HG03159 (cell line): ENCODE measurements at regions not wholly inside any gene's neighbourhood (a gene's known extent, or its start where the extent isn't known, plus 50 kb on each side); places are given as distances from the start of the nearest gene placed in this dataset.

Experiments
- ATAC-seq: cut with Tn5 transposase; IDR thresholded peaks from one replicate; pipeline ENCODE4 v1.9.1; 2021; ENCODE audit warnings: mild to moderate bottlenecking, moderate library complexity; ENCODE audit not compliant: unreplicated experiment

DNA sequence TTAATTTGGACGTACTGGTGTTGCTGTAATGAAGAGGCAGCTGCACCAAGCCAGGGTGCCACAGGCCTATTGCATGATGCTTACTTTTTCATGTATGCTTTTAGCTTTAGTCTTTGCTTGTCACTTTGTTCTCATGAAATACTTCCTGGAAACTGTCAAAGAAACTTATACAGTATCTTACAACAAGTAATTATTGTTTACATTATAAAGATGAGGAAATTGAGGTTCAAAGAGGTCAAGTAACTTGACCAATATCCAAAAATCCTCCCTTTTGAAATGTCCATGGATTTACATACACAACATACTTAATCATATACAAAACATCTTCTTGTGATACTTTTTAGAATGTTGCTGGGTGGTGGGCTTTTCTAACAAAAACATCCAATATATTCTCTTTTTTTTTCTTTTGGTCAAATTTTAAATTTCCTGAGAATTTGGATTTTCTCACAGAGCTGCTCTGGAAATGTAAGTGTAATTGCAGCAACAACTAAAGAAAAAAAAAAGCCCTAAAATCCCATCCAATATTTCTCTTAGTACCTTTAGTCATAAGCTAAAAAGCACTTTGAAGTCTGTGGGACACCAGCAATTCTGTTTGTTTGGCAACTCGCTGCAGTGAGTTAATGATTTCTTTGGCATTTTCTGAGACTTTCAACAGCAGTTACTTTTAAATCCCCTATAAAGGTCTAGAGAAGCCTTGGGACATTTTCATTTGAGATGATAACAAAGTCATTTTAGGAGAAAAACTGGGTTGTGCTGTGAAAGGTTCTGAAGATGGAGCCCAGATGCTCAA is 500.6 kb upstream of the IGFBP3 start:
- ATAC-seq, result no peak

DNA sequence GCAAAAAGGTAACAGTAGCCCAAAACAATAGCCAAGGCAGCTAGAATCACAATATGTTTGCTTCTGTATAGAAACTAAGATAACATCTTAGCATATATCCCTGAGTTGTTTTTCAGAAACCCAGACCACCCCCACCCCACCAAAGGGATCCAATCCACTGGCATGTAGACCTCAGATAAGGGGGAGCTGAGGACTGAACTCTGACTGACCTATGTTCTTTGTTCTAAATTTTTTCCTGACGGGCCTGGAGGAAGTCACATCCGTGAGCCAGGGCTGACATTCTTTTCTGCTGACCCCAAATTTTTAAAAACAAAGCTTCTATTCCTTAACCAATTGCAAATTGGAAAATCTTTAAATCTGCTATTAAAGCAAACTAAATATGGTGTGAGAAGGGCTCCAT is 493.9 kb upstream of the IGFBP3 start:
- no peak for ATAC-seq

DNA sequence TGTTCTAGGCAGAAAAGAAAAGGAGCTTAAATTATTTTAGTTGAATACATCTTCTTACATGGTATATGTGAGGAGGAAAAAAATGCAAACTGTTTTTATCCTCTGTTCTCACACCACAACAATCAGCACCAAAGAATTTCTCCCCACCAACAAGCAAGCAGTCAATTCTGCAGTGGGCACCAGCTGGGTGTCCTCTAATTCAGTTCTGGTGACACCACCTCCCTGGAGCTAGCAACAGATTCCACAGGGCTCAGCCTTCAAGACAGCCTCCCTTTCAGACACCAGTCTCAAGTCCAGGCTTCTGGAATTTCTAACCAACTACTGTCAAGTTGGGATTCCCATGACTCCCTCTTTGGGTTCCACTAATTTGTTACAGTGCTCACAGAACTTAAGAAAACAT is 490.2 kb upstream of the IGFBP3 start:
- no peak for ATAC-seq

DNA sequence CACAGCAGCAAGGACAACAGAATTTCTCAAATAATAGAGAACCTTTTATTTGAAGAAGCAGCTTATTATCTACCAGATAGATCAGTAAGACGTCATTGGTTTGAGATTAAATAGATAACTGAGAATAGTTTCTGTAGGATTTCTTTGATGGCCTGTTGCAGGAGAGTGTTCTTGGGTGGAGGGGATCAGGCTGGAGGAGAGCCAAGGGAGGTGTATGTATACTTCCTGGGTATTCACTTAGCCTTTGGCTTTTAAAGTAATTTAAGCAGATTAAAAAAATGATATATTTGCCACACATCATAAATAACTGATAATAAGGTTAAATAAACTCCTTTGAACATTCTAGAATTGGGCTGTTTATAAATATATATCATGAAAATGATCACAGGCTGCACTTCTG is 486.1 kb upstream of the IGFBP3 start:
- ATAC-seq, result no peak

DNA sequence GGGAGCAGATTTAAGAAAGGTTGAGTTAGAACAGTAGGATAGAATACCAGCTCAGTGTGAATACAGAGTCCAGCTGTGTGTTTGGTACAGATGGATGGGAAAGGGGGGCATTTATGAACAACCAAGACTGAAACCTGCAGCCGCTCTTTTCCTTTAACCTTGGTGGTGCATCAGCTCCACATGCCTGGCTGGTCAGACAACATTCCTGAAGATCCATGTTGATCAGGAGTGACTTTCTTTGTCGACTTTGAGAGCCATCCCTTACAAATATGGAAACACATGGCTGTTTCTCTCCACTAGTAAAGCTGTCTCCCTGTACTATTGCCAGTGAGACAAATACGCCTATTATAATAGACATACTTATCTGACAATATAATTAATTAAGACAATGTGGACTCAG is 476.5 kb upstream of the IGFBP3 start:
- no peak for ATAC-seq

DNA sequence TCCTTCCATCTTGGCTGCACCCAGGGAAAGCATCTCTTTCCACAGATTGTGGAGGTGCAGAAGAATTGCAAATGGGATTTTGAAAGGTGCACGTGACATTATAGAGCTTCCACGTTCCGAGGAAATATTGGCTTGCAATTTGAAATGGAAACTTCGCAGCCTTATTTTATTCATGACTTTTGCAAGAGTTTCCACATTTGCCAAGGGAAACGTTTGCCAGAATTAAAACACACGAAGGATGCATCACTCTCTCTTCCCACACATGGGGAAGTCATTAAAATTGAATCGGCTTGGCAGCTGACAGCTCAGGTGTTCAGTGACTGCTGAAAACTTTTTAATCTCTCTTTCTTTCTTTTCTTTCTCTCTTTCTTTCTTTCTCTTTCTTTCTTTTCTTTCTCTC is 475.4 kb upstream of the IGFBP3 start:
- no peak for ATAC-seq

DNA sequence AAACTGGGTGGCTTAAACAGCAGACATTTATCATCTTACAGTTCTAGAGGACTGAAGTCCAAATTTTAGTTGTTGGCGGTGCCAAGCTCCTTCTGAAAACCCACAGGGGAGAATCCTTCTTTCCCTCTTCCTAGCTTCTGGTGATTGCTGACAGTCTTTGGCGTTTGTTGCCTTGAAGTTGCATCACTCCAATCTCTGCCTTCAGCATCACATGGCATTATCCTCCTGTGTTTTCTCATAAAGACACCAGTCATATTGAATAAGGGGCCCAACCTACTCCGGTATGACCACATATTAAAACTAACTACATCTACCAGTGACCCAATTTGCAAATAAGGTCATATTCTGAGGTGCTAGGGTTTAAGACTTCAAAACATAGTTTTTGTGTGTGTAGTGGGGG is 472.1 kb upstream of the IGFBP3 start:
- no peak for ATAC-seq

DNA sequence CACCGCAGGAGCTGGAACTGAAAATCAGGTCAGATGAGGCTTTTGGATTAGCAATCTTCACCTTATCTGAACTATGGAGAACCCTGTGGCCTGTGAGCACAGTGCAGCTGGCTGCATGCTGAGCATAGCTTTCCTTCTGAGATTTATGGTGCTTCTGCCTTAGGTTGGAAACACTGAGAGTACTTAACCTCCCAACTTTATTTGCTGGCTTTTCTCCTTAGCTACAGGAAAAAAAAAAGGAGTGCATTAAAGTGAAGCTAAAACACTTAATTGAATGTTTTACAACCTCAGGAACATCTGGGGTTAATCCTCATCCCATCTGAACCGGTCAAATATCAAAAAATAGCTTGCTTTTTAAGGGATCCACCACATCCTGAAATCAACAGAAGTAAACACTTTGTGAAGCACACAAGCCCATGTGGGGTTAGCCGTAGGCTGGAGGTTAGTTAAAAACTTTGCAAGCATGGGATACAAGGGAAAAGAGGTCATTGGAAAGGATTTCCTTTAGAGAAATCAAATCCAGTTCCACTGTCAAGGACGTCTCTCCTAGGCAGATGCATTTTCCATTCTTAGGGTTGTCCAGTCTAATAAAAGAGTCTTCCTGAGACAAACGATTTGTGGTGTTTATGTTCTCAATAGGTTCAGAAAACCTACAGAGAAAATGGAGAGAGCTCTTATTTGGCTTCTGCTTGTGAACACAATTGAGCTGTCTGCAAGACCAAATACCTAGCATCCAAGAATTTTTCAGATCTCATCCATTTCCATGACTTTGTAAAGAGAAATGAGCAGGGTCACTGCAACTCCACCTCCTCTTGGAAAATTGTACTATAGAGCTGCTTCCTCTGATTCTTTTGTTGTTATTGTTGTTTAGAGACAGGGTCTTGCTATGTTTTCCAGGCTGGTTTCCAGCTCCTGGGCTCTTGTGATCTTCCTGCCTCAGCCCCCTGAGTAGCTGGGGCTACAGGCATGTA is 470.4 kb upstream of the IGFBP3 start:
- ATAC-seq, result no peak

DNA sequence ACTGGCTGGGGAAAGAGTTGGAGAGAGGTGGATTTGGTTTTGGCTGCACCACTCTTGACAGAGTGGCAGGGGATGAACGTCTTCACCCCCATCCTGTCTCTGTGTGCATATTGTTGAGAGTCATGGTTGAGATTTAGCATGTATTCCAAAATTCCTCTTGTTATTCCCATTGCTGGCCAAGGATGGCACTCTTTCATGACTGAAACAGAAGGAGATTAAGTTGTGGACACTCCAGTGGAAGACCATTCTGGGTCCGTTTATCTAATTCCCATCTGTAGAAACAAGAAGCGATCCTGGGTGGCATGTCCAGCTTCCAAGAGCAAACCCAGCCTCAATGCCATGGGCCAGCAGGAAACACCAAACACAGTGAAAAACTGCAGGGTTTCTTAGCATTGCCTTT is 469.0 kb upstream of the IGFBP3 start:
- ATAC-seq, result no peak

DNA sequence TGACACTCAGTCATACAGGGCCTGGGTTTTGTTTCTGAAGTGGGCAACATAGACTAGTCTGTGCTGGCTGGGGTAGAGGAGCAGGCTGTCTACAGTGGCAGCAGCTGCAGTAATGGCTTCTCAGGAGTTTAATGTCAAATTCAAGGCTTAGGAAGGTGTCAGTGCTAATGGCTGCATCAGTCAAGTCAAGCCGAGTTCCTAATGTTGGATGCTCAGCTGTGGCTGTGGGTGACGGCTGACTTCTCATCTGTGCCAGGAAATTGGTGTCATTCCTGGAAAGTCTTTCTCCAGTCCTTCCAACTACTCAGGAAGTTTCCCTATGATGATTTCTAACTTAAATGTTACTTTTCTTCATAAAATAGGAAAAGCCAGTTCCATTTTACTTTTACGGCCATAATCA is 468.1 kb upstream of the IGFBP3 start:
- no peak for ATAC-seq

DNA sequence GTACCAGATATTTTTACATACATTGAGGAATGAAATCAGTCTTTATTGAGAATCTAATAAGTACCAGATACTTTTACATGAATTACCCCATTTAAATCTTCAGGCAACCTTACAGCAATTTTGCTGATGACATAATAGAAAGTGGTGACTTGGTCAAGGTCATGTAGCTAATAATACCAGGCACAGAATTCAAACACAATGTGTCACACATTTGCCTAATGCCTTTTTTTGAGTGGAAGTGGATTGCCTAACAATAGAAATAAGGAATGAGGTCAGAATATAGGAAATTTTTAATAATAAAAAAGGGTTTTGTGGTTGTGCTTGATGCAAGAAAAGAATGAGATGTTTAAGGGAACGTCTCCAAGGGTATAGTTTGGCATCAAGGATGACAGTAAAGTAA is 466.6 kb upstream of the IGFBP3 start:
- no peak for ATAC-seq

DNA sequence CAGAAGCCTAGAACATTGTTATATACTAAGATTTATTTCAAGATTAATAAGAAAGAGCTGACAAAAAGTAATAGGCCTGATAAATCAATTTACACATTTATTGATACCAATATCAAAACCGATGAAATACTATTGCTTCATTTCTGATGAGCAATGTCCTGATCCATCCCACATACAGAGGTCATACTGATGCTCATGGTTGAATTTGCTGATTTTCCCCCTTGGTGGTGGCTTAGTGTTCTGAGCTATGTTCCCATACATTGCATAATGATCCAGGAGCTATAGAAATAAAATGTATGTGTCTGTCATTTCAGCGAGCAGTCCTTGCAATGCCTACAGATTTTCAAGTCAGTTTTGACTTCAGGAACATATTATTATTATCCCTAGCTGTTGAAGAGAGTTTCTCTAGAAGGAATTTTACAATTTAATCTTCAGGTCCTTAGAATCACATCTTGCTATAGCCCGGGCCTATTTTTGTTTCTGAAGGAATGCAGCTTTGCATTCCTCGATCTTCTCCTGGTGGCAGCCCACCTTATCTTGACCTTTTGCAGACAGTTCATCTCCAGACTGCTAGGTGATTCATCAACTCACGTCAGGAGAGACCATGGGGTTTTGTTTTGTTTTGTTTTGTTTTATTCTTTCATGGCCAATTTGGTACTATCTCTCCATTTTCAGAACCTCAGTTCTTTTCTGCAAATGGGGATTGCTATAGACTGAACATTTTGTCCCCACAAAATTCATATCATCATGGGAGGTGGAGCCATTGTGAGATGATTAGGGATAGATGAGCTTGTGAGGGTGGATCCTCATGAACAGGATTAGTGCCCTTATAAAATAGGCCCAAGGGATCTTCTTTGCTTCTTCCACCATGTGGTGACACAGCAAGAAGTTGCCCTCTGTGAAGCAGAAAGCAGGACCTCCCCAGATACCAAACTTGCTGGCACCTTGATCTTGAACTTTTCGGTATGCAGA is 465.6 kb upstream of the IGFBP3 start:
- no peak for ATAC-seq

DNA sequence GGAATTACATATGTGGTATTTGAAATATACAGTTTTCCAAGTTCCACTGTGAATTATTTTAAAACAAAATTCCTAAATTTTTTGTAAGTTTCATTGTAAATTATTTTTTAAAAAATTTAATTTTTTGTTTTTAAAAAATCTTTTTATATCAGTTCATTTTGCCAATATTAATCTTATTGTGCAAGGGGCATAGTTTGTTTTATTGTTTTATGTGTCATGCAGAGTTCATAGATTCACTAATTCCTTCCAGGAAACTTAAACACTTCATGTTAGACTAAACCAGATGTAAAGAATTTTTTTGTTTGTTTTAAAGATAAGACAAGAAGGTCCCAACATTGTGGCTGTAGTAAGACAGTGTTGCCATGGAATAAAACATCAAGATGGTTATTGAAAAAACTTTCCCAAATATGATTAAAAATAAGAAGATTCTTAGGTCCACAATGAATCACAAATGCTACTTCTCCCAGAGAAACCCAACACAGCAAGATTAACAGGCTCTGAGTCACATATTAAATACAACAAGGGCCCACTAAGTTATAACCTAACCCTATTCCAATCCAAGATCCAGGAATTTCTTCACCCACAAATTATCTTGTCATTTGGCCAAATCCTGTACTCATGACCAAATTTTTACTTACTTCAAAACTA is 464.7 kb upstream of the IGFBP3 start:
- no peak for ATAC-seq

DNA sequence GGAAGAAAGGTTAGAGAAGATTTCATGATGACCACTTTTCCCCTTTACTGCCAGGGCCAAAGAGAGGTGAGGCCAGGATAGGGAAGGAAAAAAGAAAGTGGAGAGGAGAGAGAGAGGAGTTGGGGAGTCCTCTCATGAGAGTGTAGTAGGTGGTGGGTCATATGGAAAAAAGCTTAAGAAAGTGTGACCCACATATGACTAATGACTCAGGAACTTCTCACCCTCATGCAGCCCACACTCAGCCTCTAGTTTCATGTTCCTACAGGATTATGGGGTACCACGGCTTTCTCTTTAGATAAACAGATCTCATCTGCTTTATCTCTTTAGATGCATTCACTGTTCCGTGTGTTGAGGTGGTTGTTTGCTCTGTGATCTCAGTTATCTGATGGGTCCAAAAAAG is 462.5 kb upstream of the IGFBP3 start:
- no peak for ATAC-seq

DNA sequence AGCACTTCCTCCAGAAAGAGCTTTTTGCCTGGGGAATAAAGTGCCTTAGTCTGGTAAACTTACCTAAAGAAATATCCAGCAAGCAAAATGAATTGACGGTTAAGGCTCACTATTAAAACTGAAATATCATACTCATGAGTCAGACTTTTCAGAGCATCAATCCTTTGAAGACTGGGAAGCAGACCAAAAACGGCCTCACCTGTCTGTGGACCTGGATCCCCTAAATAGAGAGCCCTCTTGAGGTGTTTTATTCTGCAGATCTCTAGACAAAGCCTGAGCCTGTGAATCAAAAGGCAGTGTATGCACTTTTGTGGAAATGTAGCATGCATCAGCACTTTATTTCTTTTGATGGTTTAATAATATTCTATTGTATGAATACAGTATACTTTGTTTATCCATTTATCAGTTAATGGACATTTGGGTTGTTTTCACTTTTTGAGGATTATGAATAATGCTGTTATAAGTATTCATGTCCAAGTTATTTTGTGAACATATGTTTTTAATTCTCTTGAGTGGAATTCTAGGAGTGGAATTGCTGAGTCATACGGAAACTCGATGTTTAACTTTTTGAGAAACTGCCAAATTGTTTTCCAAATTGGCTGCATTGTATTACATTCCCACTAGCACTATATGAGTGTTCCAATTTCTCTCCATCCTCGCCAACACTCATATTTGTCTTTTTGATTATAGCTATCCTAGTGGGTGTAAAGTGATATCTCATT is 449.0 kb upstream of the IGFBP3 start:
- no peak for ATAC-seq

DNA sequence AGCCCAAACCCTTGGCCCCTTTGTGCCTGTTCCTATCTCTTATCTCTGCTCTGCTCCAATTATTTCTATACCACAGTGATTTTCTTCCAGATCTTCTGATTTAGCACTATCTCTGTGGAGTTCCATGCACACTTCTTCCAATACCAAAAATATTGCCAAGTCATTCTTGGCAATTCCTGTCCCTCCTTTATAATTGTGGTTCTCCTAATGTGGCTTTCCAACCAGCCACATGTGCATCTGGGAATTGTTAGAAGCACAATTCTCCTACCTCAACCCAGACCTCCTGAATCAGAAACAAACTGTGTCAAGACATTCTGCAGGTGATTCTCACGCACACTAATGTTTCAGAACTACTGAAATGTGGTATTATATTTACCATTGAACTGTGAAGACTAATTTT is 447.8 kb upstream of the IGFBP3 start:
- ATAC-seq, result no peak

DNA sequence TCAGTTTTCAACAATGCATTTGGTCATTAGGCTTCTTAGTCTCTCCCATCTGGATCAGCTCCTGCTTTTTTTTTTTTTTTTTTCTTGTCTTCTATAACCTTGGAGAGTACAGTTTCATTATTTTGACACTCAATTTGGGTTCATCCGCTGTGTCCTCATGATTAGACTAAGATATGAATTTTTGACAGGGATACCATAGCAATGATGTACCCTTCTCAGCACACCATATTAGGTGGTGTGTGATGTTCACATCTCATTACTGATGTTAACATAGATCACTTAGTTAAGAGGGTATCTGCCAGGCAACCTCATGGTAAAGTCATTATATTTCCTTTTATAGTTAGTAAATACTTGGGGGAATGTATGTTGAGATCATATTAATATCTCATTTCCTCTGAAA is 445.5 kb upstream of the IGFBP3 start:
- ATAC-seq, result no peak

DNA sequence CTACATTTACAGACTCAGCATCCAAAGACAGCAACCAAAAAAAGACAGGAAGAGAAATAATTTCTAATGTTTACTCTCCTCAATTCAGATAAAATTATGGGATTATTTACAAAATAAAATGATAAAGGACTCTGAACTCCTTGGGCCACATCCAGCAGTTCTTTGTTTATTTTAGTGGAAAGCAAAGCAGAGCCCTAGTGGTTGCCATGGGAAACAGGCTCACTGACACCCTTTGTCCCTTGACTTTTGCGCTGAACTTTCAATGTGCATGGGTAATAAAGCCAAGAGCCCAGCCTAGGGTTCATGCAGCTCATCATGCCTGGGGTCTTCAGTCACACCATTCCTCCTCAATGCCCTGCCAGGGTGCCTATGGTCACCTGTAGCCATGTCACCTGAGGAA is 442.6 kb upstream of the IGFBP3 start:
- ATAC-seq, result no peak

DNA sequence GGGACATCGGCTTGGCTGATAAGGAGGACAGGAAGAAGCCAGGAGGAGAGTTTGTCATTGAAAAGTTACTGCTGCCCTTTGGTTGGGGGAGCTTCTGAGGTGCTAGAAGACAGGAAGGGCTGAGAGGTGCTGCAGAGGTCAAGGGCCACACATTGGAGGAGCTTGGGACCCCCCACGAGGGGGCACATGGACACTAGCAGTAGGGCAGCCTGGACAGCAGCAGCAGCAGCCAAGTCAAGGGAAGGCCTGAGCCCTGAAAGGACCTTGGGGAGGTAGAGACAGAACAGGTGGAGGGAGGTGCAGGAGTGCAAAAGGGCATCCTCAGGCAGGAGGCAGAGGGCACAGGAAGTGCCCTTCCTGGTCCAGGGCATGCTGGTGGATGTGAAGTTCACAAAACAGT is 439.7 kb upstream of the IGFBP3 start:
- ATAC-seq, result no peak

DNA sequence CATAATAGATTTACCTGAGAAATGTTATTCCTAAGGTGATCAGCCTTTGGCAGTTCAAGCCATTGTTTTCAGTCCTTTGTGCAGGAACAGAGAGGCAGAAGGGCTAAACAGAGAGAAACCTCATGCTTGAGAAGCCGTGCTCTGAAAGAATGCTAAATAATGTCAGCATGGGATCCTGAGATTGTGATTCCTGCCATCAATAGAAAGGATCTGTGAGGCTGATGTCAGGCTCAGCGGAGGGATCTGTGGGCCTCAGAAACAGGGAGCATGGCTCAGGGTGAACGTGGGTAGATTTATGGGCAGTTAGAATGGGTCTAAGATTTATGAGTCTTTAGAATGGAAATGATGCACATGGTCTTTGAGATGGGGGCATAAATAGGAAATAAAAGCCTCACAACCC is 439.2 kb upstream of the IGFBP3 start:
- ATAC-seq, result no peak
